CD8-positive, alpha-beta memory T cell (primary cell): ENCODE measurements at regions not wholly inside any gene's neighbourhood (a gene's known extent, or its start where the extent isn't known, plus 50 kb on each side); places are given as distances from the start of the nearest gene placed in this dataset.

Source experiments
- CTCF ChIA-PET: fragments of 350-600 bp; sonication (Branson Sonifier 250); formaldehyde crosslinking; loops from one replicate; lab custom pipeline; 2021; ENCODE audit warnings: antibody characterized with exemption; lab: Charles Lee
- POLR2A ChIA-PET: fragments of 350-600 bp; sonication (Branson Sonifier 250); formaldehyde crosslinking; loops from one replicate; lab custom pipeline; 2021; ENCODE audit warnings: antibody characterized with exemption; lab: Charles Lee
- DNase-seq, 5 donors: peaks; one replicate each; pipeline versions ENCODE4 v3.0.0 to v3.0.0-alpha.2; 2020 to 2022; ENCODE audit warnings: mixed read lengths in 1 of 5
- H3K27ac ChIP-seq: one replicate; pipeline ENCODE4 v1.7.0; 2013; ENCODE audit warnings: low read depth, mild to moderate bottlenecking, low read length, moderate library complexity
- H3K27me3 ChIP-seq: 2 replicates; pipeline ENCODE4 v1.7.0; 2013; ENCODE audit warnings: low read length, mild to moderate bottlenecking; ENCODE audit not compliant: insufficient read depth, poor library complexity, severe bottlenecking
- H3K36me3 ChIP-seq: 2 replicates; pipeline ENCODE4 v1.7.0; 2013; ENCODE audit warnings: mild to moderate bottlenecking, low read length, moderate library complexity; ENCODE audit not compliant: insufficient read depth
- H3K4me1 ChIP-seq: 2 replicates; pipeline ENCODE4 v1.7.0; 2013; ENCODE audit warnings: mild to moderate bottlenecking, low read length, moderate library complexity; ENCODE audit not compliant: insufficient read depth
- H3K4me3 ChIP-seq: 2 replicates; pipeline ENCODE4 v1.7.0; 2013; ENCODE audit warnings: mild to moderate bottlenecking, low read length
- H3K9me3 ChIP-seq: 2 replicates; pipeline ENCODE4 v1.7.0; 2013; ENCODE audit warnings: mild to moderate bottlenecking, low read length
- H3K27ac Mint-ChIP-seq, 8 donors: one replicate each; pipeline ENCODE4 v1.8.0; 2020 to 2021; ENCODE audit warnings: mixed read lengths in 8 of 8, mild to moderate bottlenecking in 6 of 8, inconsistent platforms in 3 of 8, moderate library complexity in 3 of 8
- H3K27me3 Mint-ChIP-seq, 2 donors: one replicate each; pipeline ENCODE4 v1.8.0; 2020 to 2021; ENCODE audit warnings: mixed read lengths in 2 of 2, mild to moderate bottlenecking in 1 of 2, moderate library complexity in 1 of 2
- H3K36me3 Mint-ChIP-seq, 3 donors: one replicate each; pipeline ENCODE4 v1.8.0; 2020 to 2021; ENCODE audit warnings: mixed read lengths in 3 of 3, inconsistent platforms in 1 of 3, mild to moderate bottlenecking in 1 of 3
- H3K4me1 Mint-ChIP-seq, 3 donors: one replicate each; pipeline ENCODE4 v1.8.0; 2020 to 2021; ENCODE audit warnings: mixed read lengths in 3 of 3, inconsistent platforms in 1 of 3, mild to moderate bottlenecking in 1 of 3
- H3K4me3 Mint-ChIP-seq, 7 donors: one replicate each; pipeline ENCODE4 v1.8.0; 2020 to 2021; ENCODE audit warnings: mixed read lengths in 7 of 7, mild to moderate bottlenecking in 6 of 7, moderate library complexity in 4 of 7, inconsistent platforms in 2 of 7
- H3K9me3 Mint-ChIP-seq, 5 donors: one replicate each; pipeline ENCODE4 v1.8.0; 2020 to 2022; ENCODE audit warnings: mixed read lengths in 5 of 5, mild to moderate bottlenecking in 3 of 5, moderate library complexity in 2 of 5, inconsistent platforms in 1 of 5

GRCh38 chr16:85323230-85323960 is 211.1 kb upstream of the CIBAR2 start:
- no peaks in the 10 kb centered on the region for H3K4me1 Mint-ChIP-seq
- H3K27me3 Mint-ChIP-seq = peaks cover 6 to 19% of the 10 kb centered on the region in 2 donors
- H3K27ac Mint-ChIP-seq = no peak overlapping the region
- H3K9me3 Mint-ChIP-seq = peaks cover 0 to 3% (median 0%) of the 10 kb centered on the region in 5 donors
- H3K4me3 Mint-ChIP-seq = no peak overlapping the region
- H3K9me3 ChIP-seq = no peaks in the 10 kb centered on the region
- no peak for DNase-seq
- ChIA-PET POLR2A (no interaction called here), CTCF (no interaction called here)
- H3K4me1 ChIP-seq = no peaks in the 10 kb centered on the region
- no peaks in the 10 kb centered on the region for H3K36me3 Mint-ChIP-seq
- H3K27me3 ChIP-seq = no peaks in the 10 kb centered on the region
- H3K36me3 ChIP-seq = no peaks in the 10 kb centered on the region
- H3K4me3 ChIP-seq = no peak overlapping the region
- peak overlapping the region; percentile 73 for H3K27ac ChIP-seq

DNA sequence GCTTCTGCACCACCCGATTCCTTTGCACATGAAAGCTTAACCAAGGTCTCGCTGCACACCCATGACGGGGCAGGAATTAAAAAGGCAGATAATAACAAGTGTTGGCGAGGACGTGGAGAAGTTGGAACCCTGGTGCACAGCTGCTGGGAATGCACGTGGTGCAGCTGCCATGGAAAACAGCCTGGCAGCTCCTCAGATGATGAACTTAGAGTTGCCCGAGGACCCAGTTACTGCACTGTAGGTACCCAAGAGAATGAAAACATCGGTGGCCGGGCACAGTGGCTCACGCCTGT is 211.6 kb upstream of the CIBAR2 start:
- Histone ChIP-seq H3K27ac (no peak overlapping the region), H3K27me3 (no peaks in the 10 kb centered on the region), H3K4me1 (no peaks in the 10 kb centered on the region), H3K36me3 (no peaks in the 10 kb centered on the region), H3K4me3 (no peak overlapping the region), H3K9me3 (no peaks in the 10 kb centered on the region)
- H3K27me3 Mint-ChIP-seq = peaks cover 6 to 19% of the 10 kb centered on the region in 2 donors
- H3K4me3 Mint-ChIP-seq = no peak overlapping the region
- no peaks in the 10 kb centered on the region for H3K4me1 Mint-ChIP-seq
- ChIA-PET CTCF (no interaction called here), POLR2A (no interaction called here)
- DNase-seq = no peak
- H3K27ac Mint-ChIP-seq = no peak overlapping the region
- H3K36me3 Mint-ChIP-seq = no peaks in the 10 kb centered on the region
- H3K9me3 Mint-ChIP-seq = peaks cover 0 to 3% (median 0%) of the 10 kb centered on the region in 5 donors

GRCh38 chr16:85324488-85324887 is 212.2 kb upstream of the CIBAR2 start:
- Mint-ChIP-seq H3K27me3 (peaks cover 8 to 22% of the 10 kb centered on the region in 2 donors), H3K36me3 (no peaks in the 10 kb centered on the region), H3K4me1 (no peaks in the 10 kb centered on the region), H3K9me3 (peaks cover 0 to 3% (median 0%) of the 10 kb centered on the region in 5 donors), H3K4me3 (no peak overlapping the region), H3K27ac (no peak overlapping the region)
- Histone ChIP-seq H3K4me1 (no peaks in the 10 kb centered on the region), H3K9me3 (no peaks in the 10 kb centered on the region), H3K36me3 (no peaks in the 10 kb centered on the region), H3K4me3 (no peak overlapping the region), H3K27ac (no peak overlapping the region), H3K27me3 (no peaks in the 10 kb centered on the region)
- DNase-seq = no peak
- CTCF ChIA-PET = no interaction called here
- POLR2A ChIA-PET = no interaction called here

DNA sequence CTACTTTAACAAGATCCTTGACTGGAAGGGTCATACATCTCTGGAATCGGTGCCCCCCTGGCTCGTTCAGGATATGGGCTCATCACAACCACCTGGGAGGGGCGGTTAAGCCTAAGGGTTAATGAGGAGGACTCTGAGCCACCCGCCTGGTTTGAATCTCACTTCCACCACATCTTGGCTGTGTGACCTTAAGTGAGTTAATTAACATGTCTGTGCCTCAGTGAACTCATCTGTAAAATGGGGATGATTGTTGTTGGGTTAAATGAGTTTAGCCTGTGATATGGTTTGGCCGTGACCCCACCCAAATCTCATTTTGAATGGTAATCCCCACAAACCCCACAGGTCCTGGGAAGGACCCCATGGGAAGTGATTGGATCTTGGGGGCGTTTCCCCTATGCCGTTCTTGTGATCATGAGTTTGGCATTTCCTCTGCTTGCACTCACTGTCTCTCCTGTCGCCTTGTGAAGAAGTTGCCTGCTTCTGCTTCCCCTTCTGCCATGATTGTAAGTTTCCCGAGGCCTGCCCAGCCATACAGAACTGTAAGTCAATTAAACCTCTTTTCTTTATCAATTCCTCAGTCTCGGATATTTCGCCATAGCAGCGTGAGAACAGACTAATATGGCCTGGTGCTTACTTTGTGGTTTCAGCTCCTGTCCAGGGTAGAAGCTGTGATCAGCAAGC is 214.0 kb upstream of the CIBAR2 start:
- Mint-ChIP-seq H3K9me3 (peaks cover 0 to 3% (median 0%) of the 10 kb centered on the region in 5 donors), H3K4me1 (peaks cover 0 to 8% (median 5%) of the 10 kb centered on the region in 3 donors), H3K36me3 (no peaks in the 10 kb centered on the region), H3K4me3 (no peak overlapping the region), H3K27ac (no peak overlapping the region), H3K27me3 (peaks cover 13 to 28% of the 10 kb centered on the region in 2 donors)
- peak overlapping the region; percentile 31 for H3K27ac ChIP-seq
- no peaks in the 10 kb centered on the region for H3K9me3 ChIP-seq
- CTCF ChIA-PET = no interaction called here
- no peak overlapping the region for H3K4me3 ChIP-seq
- H3K27me3 ChIP-seq = no peaks in the 10 kb centered on the region
- POLR2A ChIA-PET = no interaction called here
- no peak for DNase-seq
- H3K36me3 ChIP-seq = no peaks in the 10 kb centered on the region
- peaks cover 7% of the 10 kb centered on the region for H3K4me1 ChIP-seq

DNA sequence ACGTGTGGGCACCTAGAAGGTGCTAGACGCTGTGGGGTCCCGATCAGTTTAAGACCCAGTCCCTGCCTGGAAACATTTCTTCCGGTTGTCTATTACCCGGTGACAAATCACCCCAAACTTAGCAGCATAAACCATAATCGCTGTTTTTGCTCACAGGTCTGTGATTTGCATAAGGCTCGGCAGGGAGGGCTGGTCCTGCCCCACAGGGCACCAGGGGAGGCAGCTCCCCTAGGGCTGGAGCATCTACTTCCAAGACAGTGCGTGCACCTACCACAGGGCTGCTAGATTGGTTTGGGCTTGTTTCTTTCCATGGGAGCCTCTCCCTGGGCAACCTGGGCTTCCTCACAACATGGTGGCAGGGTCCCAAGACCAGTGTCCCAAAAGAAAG is 214.5 kb upstream of the CIBAR2 start:
- CTCF ChIA-PET = no interaction called here
- Mint-ChIP-seq H3K4me3 (no peak overlapping the region), H3K4me1 (peaks cover 0 to 8% (median 5%) of the 10 kb centered on the region in 3 donors), H3K27ac (no peak overlapping the region), H3K27me3 (peaks cover 13 to 28% of the 10 kb centered on the region in 2 donors), H3K36me3 (no peaks in the 10 kb centered on the region), H3K9me3 (peaks cover 0 to 3% (median 0%) of the 10 kb centered on the region in 5 donors)
- H3K4me1 ChIP-seq = peaks cover 7% of the 10 kb centered on the region
- no peaks in the 10 kb centered on the region for H3K9me3 ChIP-seq
- no peaks in the 10 kb centered on the region for H3K36me3 ChIP-seq
- H3K27me3 ChIP-seq = no peaks in the 10 kb centered on the region
- H3K4me3 ChIP-seq = no peak overlapping the region
- POLR2A ChIA-PET = no interaction called here
- DNase-seq = no peak
- peak overlapping the region; percentile 31 for H3K27ac ChIP-seq

DNA sequence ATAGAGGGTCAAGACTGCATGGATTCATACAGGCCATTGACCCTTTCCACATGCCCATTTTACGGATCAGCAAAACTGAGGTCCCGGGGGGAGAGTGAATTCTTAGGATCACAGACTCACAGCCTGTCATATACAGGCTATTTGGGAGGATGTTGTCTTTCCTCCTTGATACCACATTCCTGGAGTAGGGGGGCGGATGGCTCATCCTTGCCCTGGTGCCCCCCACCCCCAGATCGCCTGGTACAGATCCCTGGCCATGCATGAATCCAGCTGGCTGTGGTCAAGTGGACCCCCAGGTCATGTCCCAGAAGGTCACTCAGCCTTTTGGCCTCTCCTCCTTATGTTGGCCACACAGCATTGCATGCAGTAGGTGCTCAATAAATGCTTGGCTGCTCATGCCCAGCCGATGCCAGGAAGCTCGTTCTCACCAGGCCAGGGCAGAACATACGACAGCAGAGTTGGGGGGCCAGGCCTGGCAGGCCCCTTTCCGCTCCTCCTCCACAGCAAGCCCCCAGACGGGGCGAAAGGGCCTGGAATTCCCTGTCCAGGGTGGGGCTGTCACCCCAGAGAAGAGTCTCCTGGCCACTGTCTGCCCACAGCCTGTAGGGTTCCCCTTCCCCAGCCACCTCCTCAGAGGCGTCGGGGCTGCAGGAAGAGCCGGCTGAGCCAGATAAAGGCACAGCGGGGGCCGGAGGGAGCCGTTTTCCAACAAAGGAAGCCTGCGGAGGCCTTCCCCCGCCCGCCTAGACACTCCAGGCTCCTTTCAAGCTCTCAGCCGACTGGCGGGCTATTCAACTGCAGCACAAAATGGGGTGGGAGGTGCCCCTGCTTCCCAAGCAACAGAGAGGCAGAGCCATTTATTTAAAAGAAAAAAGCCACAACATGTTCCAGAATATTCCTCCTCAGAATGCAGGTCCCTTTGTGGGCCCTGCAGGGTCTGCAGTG is 215.7 kb upstream of the CIBAR2 start:
- no peaks in the 10 kb centered on the region for H3K36me3 ChIP-seq
- peaks cover 0 to 8% (median 5%) of the 10 kb centered on the region in 3 donors for H3K4me1 Mint-ChIP-seq
- DNase-seq = no peak
- no peaks in the 10 kb centered on the region for H3K36me3 Mint-ChIP-seq
- H3K27ac Mint-ChIP-seq = no peak overlapping the region
- H3K9me3 ChIP-seq = no peaks in the 10 kb centered on the region
- no peak overlapping the region for H3K4me3 ChIP-seq
- peaks cover 18 to 37% of the 10 kb centered on the region in 2 donors for H3K27me3 Mint-ChIP-seq
- ChIA-PET CTCF (no interaction called here), POLR2A (no interaction called here)
- no peak overlapping the region for H3K4me3 Mint-ChIP-seq
- peaks cover 0 to 3% (median 0%) of the 10 kb centered on the region in 5 donors for H3K9me3 Mint-ChIP-seq
- H3K27ac ChIP-seq = peak overlapping the region; percentile 43
- H3K4me1 ChIP-seq = peaks cover 7% of the 10 kb centered on the region
- H3K27me3 ChIP-seq = no peaks in the 10 kb centered on the region

DNA sequence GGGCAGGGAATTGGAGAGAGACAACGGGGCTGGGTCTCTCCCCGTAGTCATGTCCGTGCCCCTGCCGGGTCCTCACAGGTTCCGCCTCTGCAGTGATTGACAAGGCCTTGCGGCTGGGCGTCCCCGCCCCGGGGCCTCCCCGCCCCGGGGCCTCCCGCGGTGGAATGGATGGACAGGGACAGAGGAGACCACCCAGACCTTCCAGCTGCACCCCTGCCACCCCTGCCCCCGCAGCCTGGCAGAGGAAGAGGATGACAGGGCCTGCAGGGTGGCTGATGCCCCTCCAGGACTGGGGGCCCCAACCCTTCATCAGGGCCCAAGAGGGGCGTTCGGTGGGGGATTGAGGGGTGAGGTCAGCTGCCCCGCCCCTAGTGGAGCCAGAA is 216.4 kb upstream of the CIBAR2 start:
- no peak overlapping the region for H3K27ac Mint-ChIP-seq
- Histone ChIP-seq H3K4me3 (no peak overlapping the region), H3K27ac (peak overlapping the region; percentile 43), H3K36me3 (no peaks in the 10 kb centered on the region), H3K27me3 (no peaks in the 10 kb centered on the region), H3K4me1 (peaks cover 7% of the 10 kb centered on the region), H3K9me3 (no peaks in the 10 kb centered on the region)
- no peaks in the 10 kb centered on the region for H3K36me3 Mint-ChIP-seq
- peaks cover 0 to 3% (median 0%) of the 10 kb centered on the region in 5 donors for H3K9me3 Mint-ChIP-seq
- H3K27me3 Mint-ChIP-seq = peaks cover 18 to 35% of the 10 kb centered on the region in 2 donors
- CTCF ChIA-PET = no interaction called here
- DNase-seq = no peak
- POLR2A ChIA-PET = no interaction called here
- H3K4me3 Mint-ChIP-seq = no peak overlapping the region
- peaks cover 0 to 8% (median 5%) of the 10 kb centered on the region in 3 donors for H3K4me1 Mint-ChIP-seq
